ENCODE measurements at regions not wholly inside any gene's neighbourhood (a gene's known extent, or its start where the extent isn't known, plus 50 kb on each side); places are given as distances from the start of the nearest gene placed in this dataset.
A peak's percentile ranks its signal among the peaks of the same experiment; 100 is the strongest.
"Not testable (repeated sequence)": the region's sequence is repeated elsewhere in the genome, so short reads cannot be mapped to it uniquely, and the experiment has no call there.

GRCh38 chr2:129199501-129199900, 780.0 kb upstream of the RAB6C start:
- Histone ChIP-seq H3K36me3 (ENCODE audit: insufficient read depth, low read length) (no peaks in the 10 kb centered on the region), H3K27me3 (ENCODE audit: control insufficient read depth in 1 of 2, insufficient read depth in 2 of 2, low read length in 2 of 2) (no peaks in the 10 kb centered on the region), H3K4me3 (ENCODE audit: low read length) (no peak overlapping the region), H3K27ac (ENCODE audit: low read depth in 1 of 2, low read length in 2 of 2) (no peak overlapping the region), H3K4me1 (ENCODE audit: insufficient read depth, low read length) (no peaks in the 10 kb centered on the region), H3K9me3 (ENCODE audit: control insufficient read depth in 1 of 2, insufficient read depth in 1 of 2, low read length in 2 of 2) (peaks cover 0 to 4% of the 10 kb centered on the region in 2 experiments)
- Mint-ChIP-seq H3K27me3 (no peaks in the 10 kb centered on the region), H3K4me3 (no peak overlapping the region), H3K4me1 (ENCODE audit: low read depth) (no peaks in the 10 kb centered on the region), H3K9me3 (no peaks in the 10 kb centered on the region), H3K27ac (no peak overlapping the region), H3K36me3 (ENCODE audit: low read depth) (no peaks in the 10 kb centered on the region)
- ATAC-seq (ENCODE audit: poor library complexity) (no peak), DNase-seq (no peak)
- ChIA-PET POLR2A (no interaction called here), CTCF (no interaction called here)
- TF ChIP-seq CTCF (IDR thresholded peaks at IDR 0.05): no peak
- intact Hi-C loops (cut with DNase I, micrococcal nuclease): no loop called here

GRCh38 chr2:129201696-129202095, 777.8 kb upstream of the RAB6C start:
- Mint-ChIP-seq H3K9me3 (no peaks in the 10 kb centered on the region), H3K4me3 (no peak overlapping the region), H3K4me1 (ENCODE audit: low read depth) (no peaks in the 10 kb centered on the region), H3K36me3 (ENCODE audit: low read depth) (no peaks in the 10 kb centered on the region), H3K27ac (no peak overlapping the region), H3K27me3 (no peaks in the 10 kb centered on the region)
- intact Hi-C loops (cut with DNase I, micrococcal nuclease): no loop called here
- DNase-seq (no peak), ATAC-seq (ENCODE audit: poor library complexity) (no peak)
- CTCF ChIA-PET: no interaction called here
- no peak for TF ChIP-seq CTCF (IDR thresholded peaks at IDR 0.05)
- no peak overlapping the region for H3K4me3 ChIP-seq (ENCODE audit: low read length)
- H3K4me1 ChIP-seq (ENCODE audit: insufficient read depth, low read length): no peaks in the 10 kb centered on the region
- H3K9me3 ChIP-seq (ENCODE audit: control insufficient read depth in 1 of 2, insufficient read depth in 1 of 2, low read length in 2 of 2): peaks cover 0 to 4% of the 10 kb centered on the region in 2 experiments
- H3K27me3 ChIP-seq (ENCODE audit: control insufficient read depth in 1 of 2, insufficient read depth in 2 of 2, low read length in 2 of 2): no peaks in the 10 kb centered on the region
- H3K36me3 ChIP-seq (ENCODE audit: insufficient read depth, low read length): no peaks in the 10 kb centered on the region
- POLR2A ChIA-PET: no interaction called here
- no peak overlapping the region for H3K27ac ChIP-seq (ENCODE audit: low read depth in 1 of 2, low read length in 2 of 2)

GRCh38 chr2:129203331-129203730, 776.1 kb upstream of the RAB6C start:
- H3K27ac ChIP-seq (ENCODE audit: low read depth in 1 of 2, low read length in 2 of 2): no peak overlapping the region
- no peak for TF ChIP-seq CTCF (IDR thresholded peaks at IDR 0.05)
- no peaks in the 10 kb centered on the region for H3K36me3 ChIP-seq (ENCODE audit: insufficient read depth, low read length)
- no peak for ATAC-seq (ENCODE audit: poor library complexity)
- H3K4me3 ChIP-seq (ENCODE audit: low read length): no peak overlapping the region
- no peaks in the 10 kb centered on the region for H3K9me3 Mint-ChIP-seq
- ChIA-PET POLR2A (no interaction called here), CTCF (no interaction called here)
- H3K4me1 ChIP-seq (ENCODE audit: insufficient read depth, low read length): no peaks in the 10 kb centered on the region
- no peaks in the 10 kb centered on the region for H3K27me3 Mint-ChIP-seq
- H3K4me3 Mint-ChIP-seq: no peak overlapping the region
- H3K9me3 ChIP-seq (ENCODE audit: control insufficient read depth in 1 of 2, insufficient read depth in 1 of 2, low read length in 2 of 2): peaks cover 0 to 4% of the 10 kb centered on the region in 2 experiments
- H3K27ac Mint-ChIP-seq: no peak overlapping the region
- H3K4me1 Mint-ChIP-seq (ENCODE audit: low read depth): no peaks in the 10 kb centered on the region
- H3K36me3 Mint-ChIP-seq (ENCODE audit: low read depth): no peaks in the 10 kb centered on the region
- DNase-seq: peak in 2 of 14 experiments; percentile 4 to 5
- peaks cover 0 to 4% of the 10 kb centered on the region in 2 experiments for H3K27me3 ChIP-seq (ENCODE audit: control insufficient read depth in 1 of 2, insufficient read depth in 2 of 2, low read length in 2 of 2)
- intact Hi-C loops (cut with DNase I, micrococcal nuclease): no loop called here

GRCh38 chr2:129204581-129204980, 774.9 kb upstream of the RAB6C start:
- H3K36me3 ChIP-seq (ENCODE audit: insufficient read depth, low read length); H3K27me3 Mint-ChIP-seq; DNase-seq; H3K9me3 ChIP-seq (ENCODE audit: control insufficient read depth in 1 of 2, insufficient read depth in 1 of 2, low read length in 2 of 2); H3K36me3 Mint-ChIP-seq (ENCODE audit: low read depth); H3K27me3 ChIP-seq (ENCODE audit: control insufficient read depth in 1 of 2, insufficient read depth in 2 of 2, low read length in 2 of 2); H3K27ac Mint-ChIP-seq; intact Hi-C loops (cut with DNase I, micrococcal nuclease); H3K4me1 Mint-ChIP-seq (ENCODE audit: low read depth); H3K4me3 Mint-ChIP-seq; H3K27ac ChIP-seq (ENCODE audit: low read depth in 1 of 2, low read length in 2 of 2); CTCF ChIA-PET; H3K9me3 Mint-ChIP-seq; H3K4me1 ChIP-seq (ENCODE audit: insufficient read depth, low read length); ATAC-seq (ENCODE audit: poor library complexity); H3K4me3 ChIP-seq (ENCODE audit: low read length); POLR2A ChIA-PET: not testable (repeated sequence)

Measured in CD4-positive, alpha-beta T cell (primary cell).